IMR-90 (cell line): ENCODE measurements at regions not wholly inside any gene's neighbourhood (a gene's known extent, or its start where the extent isn't known, plus 50 kb on each side); places are given as distances from the start of the nearest gene placed in this dataset.

ENCODE experiments used
- ATAC-seq: fragments of 200-7000 bp; cut with Tn5 transposase; 2 replicates; pipeline ENCODE4 v1.9.1; 2020; ENCODE audit warnings: low read depth, mild to moderate bottlenecking, moderate library complexity
- BruUV-seq: library from RNA; stranded (reverse); fragments of 400-500 nt; replicated peaks from 2 replicates; lab custom pipeline; 2021; lab: Mats Ljungman, UMichigan
- CTCF ChIA-PET: fragments of 300-600 bp; formaldehyde crosslinking; extraction: SDS; loops from one replicate; lab custom pipeline; 2021; ENCODE audit warnings: antibody characterized with exemption; lab: Yijun Ruan, JAX
- POLR2A ChIA-PET: fragments of 300-600 bp; sonication (Branson Sonifier 250); formaldehyde crosslinking; loops from one replicate; lab custom pipeline; 2022; ENCODE audit warnings: antibody characterized with exemption; ENCODE audit not compliant: unreplicated experiment; lab: Charles Lee
- DNase-seq: peaks from one replicate; pipeline ENCODE4 v3.0.0; 2013
- H2AFZ ChIP-seq: replicated peaks from 2 replicates; pipeline ENCODE3; 2013; ENCODE audit warnings: low read length, mild to moderate bottlenecking; ENCODE audit not compliant: poor library complexity
- H2AK5ac ChIP-seq: 2 replicates; pipeline ENCODE4 v1.6.1; 2013; ENCODE audit warnings: low read depth, low read length, inconsistent platforms
- H2AK9ac ChIP-seq: replicated peaks from 2 replicates; pipeline ENCODE3; 2013; ENCODE audit warnings: mild to moderate bottlenecking, low read depth, low read length, moderate library complexity; ENCODE audit not compliant: poor library complexity
- H2BK120ac ChIP-seq: 2 replicates; pipeline ENCODE4 v1.6.1; 2013; ENCODE audit warnings: low read depth, low read length, inconsistent platforms
- H2BK15ac ChIP-seq: 3 replicates; pipeline ENCODE4 v1.6.1; 2013; ENCODE audit warnings: low read depth, low read length, inconsistent platforms
- H2BK20ac ChIP-seq: 2 replicates; pipeline ENCODE4 v1.6.1; 2013; ENCODE audit warnings: low read depth, mild to moderate bottlenecking, inconsistent platforms, low read length, moderate library complexity
- H2BK5ac ChIP-seq: 2 replicates; pipeline ENCODE4 v1.6.1; 2013; ENCODE audit warnings: mild to moderate bottlenecking, low read depth, low read length, inconsistent platforms; ENCODE audit not compliant: poor library complexity, severe bottlenecking
- H3K14ac ChIP-seq: replicated peaks from 2 replicates; pipeline ENCODE4 v1.6.1; 2013; ENCODE audit warnings: low read depth, low read length, inconsistent platforms
- H3K18ac ChIP-seq: 2 replicates; pipeline ENCODE4 v1.6.1; 2013; ENCODE audit warnings: low read depth, low read length, control low read depth
- H3K23ac ChIP-seq: 2 replicates; pipeline ENCODE4 v1.6.1; 2013; ENCODE audit warnings: low read depth, low read length, inconsistent platforms
- H3K27ac ChIP-seq: 2 replicates; pipeline ENCODE4 v1.5.1; 2013; ENCODE audit warnings: mild to moderate bottlenecking, control low read depth, low read length; ENCODE audit not compliant: insufficient read depth
- H3K27me3 ChIP-seq: 2 replicates; pipeline ENCODE4 v1.6.1; 2013; ENCODE audit warnings: low read length; ENCODE audit not compliant: control insufficient read depth, insufficient read depth
- H3K36me3 ChIP-seq: 2 replicates; pipeline ENCODE4 v1.6.1; 2013; ENCODE audit warnings: low read length, mixed read lengths; ENCODE audit not compliant: control insufficient read depth, insufficient read depth
- H3K4ac ChIP-seq: 2 replicates; pipeline ENCODE4 v1.6.1; 2013; ENCODE audit warnings: low read depth, low read length, inconsistent platforms
- H3K4me1 ChIP-seq: 2 replicates; pipeline ENCODE4 v1.6.1; 2013; ENCODE audit warnings: low read length, mixed read lengths; ENCODE audit not compliant: control insufficient read depth, insufficient read depth
- H3K4me2 ChIP-seq: 2 replicates; pipeline ENCODE4 v1.6.1; 2013; ENCODE audit warnings: low read depth, mild to moderate bottlenecking, control low read depth, low read length, moderate library complexity
- H3K4me3 ChIP-seq: 2 replicates; pipeline ENCODE4 v1.5.1; 2013; ENCODE audit warnings: low read depth, mild to moderate bottlenecking, control low read depth, low read length, moderate library complexity; ENCODE audit not compliant: insufficient read depth
- H3K56ac ChIP-seq: 2 replicates; pipeline ENCODE4 v1.6.1; 2013; ENCODE audit warnings: low read length, inconsistent platforms; ENCODE audit not compliant: insufficient read depth; ENCODE audit errors: extremely low read depth
- H3K79me1 ChIP-seq, 2 experiments: 2 replicates each; pipeline ENCODE4 v1.6.1; 2013; ENCODE audit warnings: low read length in 2 of 2, inconsistent platforms in 1 of 2, low read depth in 1 of 2
- H3K9ac ChIP-seq: 2 replicates; pipeline ENCODE4 v1.6.1; 2013; ENCODE audit warnings: low read depth, low read length, control low read depth
- H3K9me1 ChIP-seq: 2 replicates; pipeline ENCODE4 v1.6.1; 2013; ENCODE audit warnings: low read length, inconsistent platforms; ENCODE audit not compliant: insufficient read depth
- H3K9me3 ChIP-seq: 2 replicates; pipeline ENCODE4 v1.6.1; 2013; ENCODE audit warnings: low read length; ENCODE audit not compliant: control insufficient read depth, insufficient read depth
- H4K20me1 ChIP-seq: 2 replicates; pipeline ENCODE4 v1.6.1; 2013; ENCODE audit warnings: low read length, inconsistent platforms; ENCODE audit not compliant: insufficient read depth
- H4K5ac ChIP-seq: 2 replicates; pipeline ENCODE4 v1.6.1; 2013; ENCODE audit warnings: mild to moderate bottlenecking, low read depth, low read length, control low read depth
- H4K8ac ChIP-seq, 2 experiments: 2 replicates each; pipeline ENCODE4 v1.6.1; 2013; ENCODE audit warnings: low read depth in 2 of 2, low read length in 2 of 2, control low read depth in 1 of 2, inconsistent platforms in 1 of 2
- H4K91ac ChIP-seq: 2 replicates; pipeline ENCODE4 v1.6.1; 2013; ENCODE audit warnings: low read depth, low read length, inconsistent platforms; ENCODE audit not compliant: insufficient read depth
- BHLHE40 ChIP-seq: fragments of 150-350 bp; IDR thresholded peaks from 2 replicates; pipeline ENCODE4 v1.6.1; 2016; ENCODE audit warnings: mild to moderate bottlenecking, low read depth, low read length
- CEBPB ChIP-seq: IDR thresholded peaks from 2 replicates; pipeline ENCODE4 v1.6.1; 2012; ENCODE audit warnings: low read depth, low read length, improper control_type of control experiment
- CHD1 ChIP-seq: IDR thresholded peaks from 2 replicates; pipeline ENCODE4 v1.6.1; 2012; ENCODE audit warnings: low read depth, low read length, improper control_type of control experiment
- CTCF ChIP-seq: conservative IDR thresholded peaks from 2 replicates; pipeline ENCODE4 v1.5.1; 2012; ENCODE audit warnings: mild to moderate bottlenecking, low read depth, low read length, improper control_type of control experiment
- ELK1 ChIP-seq: fragments of 150-350 bp; IDR thresholded peaks from 2 replicates; pipeline ENCODE4 v1.6.1; 2016; ENCODE audit warnings: low read depth, mild to moderate bottlenecking, low read length, moderate library complexity, borderline replicate concordance
- MAFK ChIP-seq: IDR thresholded peaks from 2 replicates; pipeline ENCODE4 v1.6.1; 2012; ENCODE audit warnings: low read depth, low read length, improper control_type of control experiment
- MAZ ChIP-seq: IDR thresholded peaks from 2 replicates; pipeline ENCODE4 v1.6.1; 2012; ENCODE audit warnings: low read depth, mild to moderate bottlenecking, low read length, improper control_type of control experiment, moderate library complexity, borderline replicate concordance
- MXI1 ChIP-seq: IDR thresholded peaks from 2 replicates; pipeline ENCODE4 v1.6.1; 2012; ENCODE audit warnings: low read depth, mild to moderate bottlenecking, low read length, moderate library complexity, borderline replicate concordance
- NFE2L2 ChIP-seq: fragments of 150-350 bp; IDR thresholded peaks from 2 replicates; pipeline ENCODE4 v1.6.1; 2016; ENCODE audit warnings: low read depth, mild to moderate bottlenecking, low read length
- POLR2A ChIP-seq: IDR thresholded peaks from 2 replicates; pipeline ENCODE4 v1.6.1; 2012; ENCODE audit warnings: mild to moderate bottlenecking, low read depth, low read length
- RAD21 ChIP-seq: IDR thresholded peaks from 2 replicates; pipeline ENCODE4 v1.6.1; 2012; ENCODE audit warnings: low read length, improper control_type of control experiment
- RCOR1 ChIP-seq: IDR thresholded peaks from 2 replicates; pipeline ENCODE4 v1.6.1; 2012; ENCODE audit warnings: mild to moderate bottlenecking, low read length, improper control_type of control experiment; ENCODE audit not compliant: insufficient replicate concordance
- SMC3 ChIP-seq: fragments of 150-350 bp; IDR thresholded peaks from 2 replicates; pipeline ENCODE4 v1.6.1; 2016; ENCODE audit warnings: low read depth, mild to moderate bottlenecking, antibody characterized with exemption, low read length, moderate library complexity
- WGBS, 2 experiments: methylation state at CpG; one replicate each; pipeline versions ENCODE4 v1.1.5 to v1.1.7; 2013; ENCODE audit warnings: missing lambda C conversion rate in 2 of 2; ENCODE audit not compliant: insufficient read length in 1 of 2; ENCODE audit errors: extremely low coverage in 2 of 2; 5-methylcytosine and 5-hydroxymethylcytosine counted together
- dilution Hi-C: fragments of 300-500 bp; cut with HindIII; formaldehyde crosslinking; loops from one replicate; pipeline ENCODE4 v1.14.3; 2018; ENCODE audit warnings: low sequenced_read_pairs; ENCODE audit not compliant: unreplicated experiment
- in situ Hi-C: fragments of 300-500 bp; cut with MboI; formaldehyde crosslinking; loops from 3 replicates; pipeline ENCODE4 v1.14.3; 2019; ENCODE audit warnings: low sequenced_read_pairs, inconsistent platforms, mixed read lengths
- intact Hi-C: fragments of 100-400 bp; cut with micrococcal nuclease; formaldehyde crosslinking; loops from 2 replicates; pipeline ENCODE4 v1.10.0; 2022
- TF ChIP-seq, protein P1 (sequence below): fragments of 150-350 bp; IDR thresholded peaks from 2 replicates; pipeline ENCODE4 v1.6.1; 2017; ENCODE audit warnings: mild to moderate bottlenecking, antibody characterized with exemption, low read length, low read depth

DNA sequence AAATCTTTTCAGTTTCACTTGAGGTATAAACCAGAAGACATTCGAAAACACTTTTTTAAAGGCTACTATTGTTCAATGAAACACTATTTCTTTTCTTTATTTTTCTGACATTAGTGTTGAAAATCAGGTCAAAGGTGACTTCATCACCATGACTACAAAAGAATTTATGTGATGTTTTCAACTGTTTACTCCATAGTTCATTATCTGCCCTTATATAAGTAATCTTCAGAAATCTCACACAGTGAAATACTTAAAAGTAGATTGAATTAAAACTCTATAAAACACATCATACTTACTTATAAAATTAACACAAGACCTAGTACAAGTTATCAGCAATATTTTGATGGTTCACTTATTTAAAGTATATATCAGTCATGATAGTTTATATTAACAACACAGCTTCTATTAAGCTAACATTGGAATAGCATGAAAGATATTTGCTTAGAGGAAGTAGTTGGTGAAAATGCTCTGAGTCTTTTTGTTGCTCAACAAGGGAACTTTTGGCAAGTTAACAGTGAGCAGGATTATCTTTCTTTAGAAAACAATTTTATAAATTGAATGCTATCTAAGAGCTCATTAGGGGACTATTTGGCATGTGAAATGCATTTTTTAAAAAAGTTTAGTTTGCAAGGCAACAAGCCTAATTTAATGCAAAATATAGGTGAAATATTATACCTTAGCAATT lies 60.8 kb downstream of the MC4R start:
- Histone ChIP-seq H3K23ac (no peak overlapping the region), H3K9me1 (no peaks in the 10 kb centered on the region), H4K91ac (no peak overlapping the region), H3K4me1 (no peaks in the 10 kb centered on the region), H2BK20ac (no peak overlapping the region), H2AK5ac (no peak overlapping the region), H3K9ac (no peak overlapping the region), H4K8ac (no peak overlapping the region), H3K4me3 (no peak overlapping the region), H3K36me3 (no peaks in the 10 kb centered on the region), H3K27ac (no peak overlapping the region), H2BK5ac (no peak overlapping the region), H3K79me1 (no peaks in the 10 kb centered on the region), H3K4me2 (no peak overlapping the region), H3K9me3 (no peaks in the 10 kb centered on the region), H3K56ac (no peak overlapping the region), H2BK15ac (no peak overlapping the region), H2AK9ac (no peak overlapping the region), H3K4ac (no peak overlapping the region), H2AFZ (no peak overlapping the region), H4K20me1 (no peaks in the 10 kb centered on the region), H3K14ac (no peak overlapping the region), H2BK120ac (no peak overlapping the region), H3K18ac (no peak overlapping the region), H3K27me3 (no peaks in the 10 kb centered on the region), H4K5ac (no peak overlapping the region)
- dilution Hi-C loops, result no loop called here
- ATAC-seq (no peak), DNase-seq (no peak)
- no TSS peak for BruUV-seq
- intact Hi-C loops, result no loop called here
- ChIA-PET CTCF (no interaction called here), POLR2A (no interaction called here)
- no CpG with 5 or more reads among the region's 1 CpG for WGBS, 2 experiments
- in situ Hi-C loops, result no loop called here
- TF ChIP-seq ELK1, result no peak
- no peak for TF ChIP-seq NFE2L2
- no peak for TF ChIP-seq RAD21
- TF ChIP-seq SMC3, result no peak
- TF ChIP-seq, protein P1, sequence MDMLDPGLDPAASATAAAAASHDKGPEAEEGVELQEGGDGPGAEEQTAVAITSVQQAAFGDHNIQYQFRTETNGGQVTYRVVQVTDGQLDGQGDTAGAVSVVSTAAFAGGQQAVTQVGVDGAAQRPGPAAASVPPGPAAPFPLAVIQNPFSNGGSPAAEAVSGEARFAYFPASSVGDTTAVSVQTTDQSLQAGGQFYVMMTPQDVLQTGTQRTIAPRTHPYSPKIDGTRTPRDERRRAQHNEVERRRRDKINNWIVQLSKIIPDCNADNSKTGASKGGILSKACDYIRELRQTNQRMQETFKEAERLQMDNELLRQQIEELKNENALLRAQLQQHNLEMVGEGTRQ, result no peak
- TF ChIP-seq CTCF, result no peak
- no peak for TF ChIP-seq CEBPB
- TF ChIP-seq MAFK, result no peak
- TF ChIP-seq RCOR1, result no peak
- TF ChIP-seq MXI1, result no peak
- no peak for TF ChIP-seq MAZ
- no peak for TF ChIP-seq CHD1
- TF ChIP-seq BHLHE40, result no peak
- no peak for TF ChIP-seq POLR2A
